ENCODE measurements at regions not wholly inside any gene's neighbourhood (a gene's known extent, or its start where the extent isn't known, plus 50 kb on each side); places are given as distances from the start of the nearest gene placed in this dataset.

- no peaks in the 10 kb centered on the region for H3K36me3 ChIP-seq (ENCODE audit: control insufficient read depth, insufficient read depth, low read length)
- H3K4me2 ChIP-seq (ENCODE audit: extremely low read depth, insufficient read depth, low read length): no peak overlapping the region
- DNase-seq (ENCODE audit: low read depth in 2 of 2): no peak
- H3K4me1 ChIP-seq (ENCODE audit: control insufficient read depth, extremely low read depth, insufficient read depth, low read length): no peaks in the 10 kb centered on the region
- no peak overlapping the region for H3K27ac ChIP-seq (ENCODE audit: insufficient read depth, low read length)
- H3K27me3 ChIP-seq (ENCODE audit: control insufficient read depth, insufficient read depth, low read length): no peaks in the 10 kb centered on the region
- TF ChIP-seq CTCF (conservative IDR thresholded peaks at IDR 0.05 in 1 of 2, IDR thresholded peaks at IDR 0.05 in 1 of 2; ENCODE audit: low read depth in 1 of 2, low read length in 2 of 2): no peak
- H3K9me3 ChIP-seq (ENCODE audit: control insufficient read depth, insufficient read depth, low read depth, low read length): no peaks in the 10 kb centered on the region
- no peak overlapping the region for H3K4me3 ChIP-seq (replicated peaks in 1 of 4; ENCODE audit: control extremely low read depth in 1 of 4, insufficient read depth in 1 of 4, low read depth in 3 of 4, low read length in 4 of 4)
- H3K79me2 ChIP-seq (ENCODE audit: control insufficient read depth, insufficient read depth, low read length): no peaks in the 10 kb centered on the region
- H2AFZ ChIP-seq (ENCODE audit: low read length): no peak overlapping the region
- H4K20me1 ChIP-seq (ENCODE audit: control insufficient read depth, extremely low read depth, insufficient read depth, low read length): no peaks in the 10 kb centered on the region
- H3K9ac ChIP-seq (ENCODE audit: insufficient read depth, low read length): no peak overlapping the region
Observed at GRCh38 chr2:37864217-37864616, 60.9 kb upstream of the RMDN2 start.

GRCh38 chr2:37865640-37866039 is 59.4 kb upstream of the RMDN2 start:
- Histone ChIP-seq H3K9me3 (ENCODE audit: control insufficient read depth, insufficient read depth, low read depth, low read length) (no peaks in the 10 kb centered on the region), H3K79me2 (ENCODE audit: control insufficient read depth, insufficient read depth, low read length) (no peaks in the 10 kb centered on the region), H3K36me3 (ENCODE audit: control insufficient read depth, insufficient read depth, low read length) (no peaks in the 10 kb centered on the region), H4K20me1 (ENCODE audit: control insufficient read depth, extremely low read depth, insufficient read depth, low read length) (no peaks in the 10 kb centered on the region), H3K27ac (ENCODE audit: insufficient read depth, low read length) (no peak overlapping the region), H3K4me2 (ENCODE audit: extremely low read depth, insufficient read depth, low read length) (no peak overlapping the region), H2AFZ (ENCODE audit: low read length) (no peak overlapping the region), H3K4me1 (ENCODE audit: control insufficient read depth, extremely low read depth, insufficient read depth, low read length) (no peaks in the 10 kb centered on the region), H3K4me3 (replicated peaks in 1 of 4; ENCODE audit: control extremely low read depth in 1 of 4, insufficient read depth in 1 of 4, low read depth in 3 of 4, low read length in 4 of 4) (no peak overlapping the region), H3K9ac (ENCODE audit: insufficient read depth, low read length) (no peak overlapping the region), H3K27me3 (ENCODE audit: control insufficient read depth, insufficient read depth, low read length) (no peaks in the 10 kb centered on the region)
- no peak for DNase-seq (ENCODE audit: low read depth in 2 of 2)
- TF ChIP-seq CTCF (conservative IDR thresholded peaks at IDR 0.05 in 1 of 2, IDR thresholded peaks at IDR 0.05 in 1 of 2; ENCODE audit: low read depth in 1 of 2, low read length in 2 of 2) (no peak), EZH2 (IDR thresholded peaks at IDR 0.05; ENCODE audit: low read length, missing control alignments) (no peak)

GRCh38 chr2:37866171-37866934 is 58.7 kb upstream of the RMDN2 start:
- TF ChIP-seq CTCF (conservative IDR thresholded peaks at IDR 0.05 in 1 of 2, IDR thresholded peaks at IDR 0.05 in 1 of 2; ENCODE audit: low read depth in 1 of 2, low read length in 2 of 2) (no peak), EZH2 (IDR thresholded peaks at IDR 0.05; ENCODE audit: low read length, missing control alignments) (no peak)
- H3K79me2 ChIP-seq (ENCODE audit: control insufficient read depth, insufficient read depth, low read length): no peaks in the 10 kb centered on the region
- H4K20me1 ChIP-seq (ENCODE audit: control insufficient read depth, extremely low read depth, insufficient read depth, low read length): no peaks in the 10 kb centered on the region
- H3K27ac ChIP-seq (ENCODE audit: insufficient read depth, low read length): no peak overlapping the region
- peaks cover 4% of the 10 kb centered on the region for H3K4me1 ChIP-seq (ENCODE audit: control insufficient read depth, extremely low read depth, insufficient read depth, low read length)
- H2AFZ ChIP-seq (ENCODE audit: low read length): no peak overlapping the region
- H3K36me3 ChIP-seq (ENCODE audit: control insufficient read depth, insufficient read depth, low read length): no peaks in the 10 kb centered on the region
- no peaks in the 10 kb centered on the region for H3K9me3 ChIP-seq (ENCODE audit: control insufficient read depth, insufficient read depth, low read depth, low read length)
- no peak overlapping the region for H3K4me3 ChIP-seq (replicated peaks in 1 of 4; ENCODE audit: control extremely low read depth in 1 of 4, insufficient read depth in 1 of 4, low read depth in 3 of 4, low read length in 4 of 4)
- peak in 1 of 2 donors; percentile 10 for DNase-seq (ENCODE audit: low read depth in 2 of 2)
- H3K27me3 ChIP-seq (ENCODE audit: control insufficient read depth, insufficient read depth, low read length): no peaks in the 10 kb centered on the region
- H3K4me2 ChIP-seq (ENCODE audit: extremely low read depth, insufficient read depth, low read length): no peak overlapping the region
- no peak overlapping the region for H3K9ac ChIP-seq (ENCODE audit: insufficient read depth, low read length)
